Body of pancreas (tissue), 4 donors: ENCODE measurements at regions not wholly inside any gene's neighbourhood (a gene's known extent, or its start where the extent isn't known, plus 50 kb on each side); places are given as distances from the start of the nearest gene placed in this dataset.
A peak's percentile ranks its signal among the peaks of the same experiment; 100 is the strongest.

Experiments
- ATAC-seq: fragments of 150-250 bp; one replicate; pipeline ENCODE4 v1.9.1; 2016
- DNase-seq, 4 donors: peaks; one replicate each; pipeline ENCODE4 v3.0.0-alpha.2; 2019
- H3K27ac ChIP-seq, 4 donors: fragments of 200-600 bp; sonication (generic); 1 replicate in 3 of 4; 2 replicates in 1 of 4; pipeline versions ENCODE4 v1.5.1 to v1.6.1; 2016 to 2019; ENCODE audit warnings: mild to moderate bottlenecking in 1 of 4, mixed read lengths in 1 of 4, moderate library complexity in 1 of 4
- H3K27me3 ChIP-seq, 2 donors: fragments of 200-600 bp; sonication (generic); one replicate each; pipeline ENCODE4 v1.6.0; 2016; ENCODE audit warnings: mild to moderate bottlenecking in 1 of 2
- H3K36me3 ChIP-seq, 2 donors: fragments of 200-600 bp; sonication (generic); replicated peaks in 1 of 2; 2 replicates each; pipeline ENCODE4 v1.5.1; 2016; ENCODE audit warnings: low read depth in 2 of 2; ENCODE audit not compliant: insufficient read depth in 1 of 2
- H3K4me1 ChIP-seq: fragments of 200-600 bp; sonication (generic); one replicate; pipeline ENCODE4 v1.6.0; 2016
- H3K4me3 ChIP-seq, 2 donors: fragments of 200-600 bp; sonication (generic); 1 replicate in 1 of 2; 2 replicates in 1 of 2; pipeline ENCODE4 v1.5.1; 2016 to 2019
- H3K9me3 ChIP-seq, 3 donors: fragments of 200-600 bp; sonication (generic); 1 replicate in 2 of 3; 2 replicates in 1 of 3; pipeline ENCODE4 v1.5.1; 2016
- CTCF ChIP-seq, 7 experiments: fragments of 450-650 bp in 4 of 7; fragments of 200-600 bp in 3 of 7; sonication (generic) in 3 of 7; IDR thresholded peaks; one replicate each; pipeline ENCODE4 v1.5.1; 2016 to 2019; ENCODE audit warnings: antibody characterized with exemption in 7 of 7
- POLR2A ChIP-seq, 3 donors: fragments of 450-650 bp; IDR thresholded peaks; one replicate each; pipeline ENCODE4 v1.6.1; 2016; ENCODE audit warnings: antibody characterized with exemption in 3 of 3, mild to moderate bottlenecking in 2 of 3
- WGBS, 2 donors: methylation state at CpG; one replicate each; pipeline ENCODE4 v1.1.5; 2017; 5-methylcytosine and 5-hydroxymethylcytosine counted together
- intact Hi-C: fragments of 100-400 bp; cut with DNase I; formaldehyde crosslinking; loops from one replicate; pipeline ENCODE4 v1.15.1; 2023

GRCh38 chr2:38446418-38446817, 69.3 kb upstream of the ATL2 start:
- no peak overlapping the region for H3K27ac ChIP-seq
- TF ChIP-seq POLR2A (IDR thresholded peaks at IDR 0.05) (no peak), CTCF (IDR thresholded peaks at IDR 0.05) (peak in 4 of 7 experiments; percentile 14 to 32 (median 22))
- ATAC-seq: peak; percentile 41
- no peaks in the 10 kb centered on the region for H3K9me3 ChIP-seq
- DNase-seq: peak in 1 of 4 donors; percentile 8
- no peaks in the 10 kb centered on the region for H3K27me3 ChIP-seq
- H3K4me3 ChIP-seq: no peak overlapping the region
- H3K36me3 ChIP-seq: no peaks in the 10 kb centered on the region
- WGBS, 2 donors: 24 to 31% methylated on average over 7 of the region's 7 CpGs
- peaks cover 4% of the 10 kb centered on the region for H3K4me1 ChIP-seq
- intact Hi-C loops: no loop called here

GRCh38 chr2:38444247-38444646, 67.2 kb upstream of the ATL2 start:
- Histone ChIP-seq H3K36me3 (no peaks in the 10 kb centered on the region), H3K27me3 (no peaks in the 10 kb centered on the region), H3K9me3 (no peaks in the 10 kb centered on the region), H3K4me1 (peaks cover 5% of the 10 kb centered on the region), H3K4me3 (no peak overlapping the region), H3K27ac (no peak overlapping the region)
- DNase-seq: no peak
- ATAC-seq: no peak
- WGBS, 2 donors: 87 to 92% methylated on average over 2 of the region's 2 CpGs
- TF ChIP-seq POLR2A (IDR thresholded peaks at IDR 0.05) (no peak), CTCF (IDR thresholded peaks at IDR 0.05) (no peak)
- intact Hi-C loops: no loop called here

GRCh38 chr2:38442643-38443541, 65.8 kb upstream of the ATL2 start:
- ATAC-seq: peak; percentile 47
- peak in 3 of 4 donors; percentile 14 to 28 (median 21) for DNase-seq
- Histone ChIP-seq H3K4me1 (peaks cover 15% of the 10 kb centered on the region), H3K27me3 (no peaks in the 10 kb centered on the region), H3K9me3 (no peaks in the 10 kb centered on the region), H3K4me3 (no peak overlapping the region), H3K36me3 (no peaks in the 10 kb centered on the region), H3K27ac (peak overlapping the region in 3 of 4 donors; percentile 49 to 68 (median 68))
- WGBS, 2 donors: 16 to 22% methylated on average over 8 of the region's 8 CpGs
- no peak for TF ChIP-seq POLR2A (IDR thresholded peaks at IDR 0.05)
- no peak for TF ChIP-seq CTCF (IDR thresholded peaks at IDR 0.05)
- intact Hi-C loops: no loop called here

- WGBS, 2 donors: 75 to 81% methylated on average over 7 of the region's 7 CpGs
- ATAC-seq (no peak), DNase-seq (no peak)
- intact Hi-C loops: no loop called here
- Histone ChIP-seq H3K9me3 (no peaks in the 10 kb centered on the region), H3K27me3 (no peaks in the 10 kb centered on the region), H3K4me3 (no peak overlapping the region), H3K4me1 (peaks cover 14% of the 10 kb centered on the region), H3K36me3 (no peaks in the 10 kb centered on the region), H3K27ac (peak overlapping the region in 1 of 4 donors; percentile 8)
- TF ChIP-seq CTCF (IDR thresholded peaks at IDR 0.05) (no peak), POLR2A (IDR thresholded peaks at IDR 0.05) (no peak)
These were observed 64.3 kb upstream of the ATL2 start for GRCh38 chr2:38441346-38441745.
